Psoas muscle (tissue), 7 donors: ENCODE measurements at regions not wholly inside any gene's neighbourhood (a gene's known extent, or its start where the extent isn't known, plus 50 kb on each side); places are given as distances from the start of the nearest gene placed in this dataset.
A peak's percentile ranks its signal among the peaks of the same experiment; 100 is the strongest.

ENCODE experiments used
- ATAC-seq, 4 donors: fragments of 200-7000 bp; cut with Tn5 transposase; one replicate each; pipeline ENCODE4 v1.9.1; 2020; ENCODE audit warnings: moderate library complexity in 3 of 4, mild to moderate bottlenecking in 2 of 4
- DNase-seq, 2 donors: peaks; one replicate each; pipeline ENCODE4 v3.0.0-alpha.2; 2020
- H3K27ac ChIP-seq: fragments of 200-600 bp; one replicate; pipeline ENCODE4 v1.8.0; 2022
- H3K27me3 ChIP-seq, 3 donors: fragments of 200-600 bp in 1 of 3; one replicate each; pipeline versions ENCODE4 v1.6.1 to v1.8.0; 2013 to 2022; ENCODE audit warnings: low read length in 2 of 3, mild to moderate bottlenecking in 2 of 3, moderate library complexity in 1 of 3; ENCODE audit not compliant: insufficient read depth in 3 of 3
- H3K36me3 ChIP-seq, 2 donors: fragments of 200-600 bp in 1 of 2; one replicate each; pipeline versions ENCODE4 v1.6.1 to v1.8.0; 2013 to 2022; ENCODE audit warnings: low read depth in 1 of 2, mild to moderate bottlenecking in 1 of 2, moderate library complexity in 1 of 2; ENCODE audit not compliant: insufficient read depth in 1 of 2
- H3K4me1 ChIP-seq: fragments of 200-600 bp; one replicate; pipeline ENCODE4 v1.8.0; 2022
- H3K4me3 ChIP-seq: fragments of 200-600 bp; one replicate; pipeline ENCODE4 v1.8.0; 2022; ENCODE audit warnings: mild to moderate bottlenecking
- H3K9me3 ChIP-seq: fragments of 200-600 bp; one replicate; pipeline ENCODE4 v1.8.0; 2022
- CTCF ChIP-seq: fragments of 200-600 bp; IDR thresholded peaks from one replicate; pipeline ENCODE4 v1.8.0; 2022; ENCODE audit warnings: antibody characterized with exemption
- WGBS, 3 donors: extraction: QIAGEN DNeasy Blood & Tissue Kit; methylation state at CpG; one replicate each; pipeline versions ENCODE4 v1.1.6 to v1.1.7; 2013; 5-methylcytosine and 5-hydroxymethylcytosine counted together
- intact Hi-C, 2 donors: fragments of 100-400 bp; cut with DNase I; formaldehyde crosslinking; loops; one replicate each; pipeline versions ENCODE4 v1.11.0 to v1.14.2; 2022
- donor health status: healthy with polysubstance abuse.
- donor health status: DM: no; HTN: no; CAD: no; lungs with moderate emphysema.
- donor health status: Bipolar disorder and iron deficiency.
- donor health status: healthy.
- donor health status: DM: yes; HTN: yes; CAD: no.
- donor health status: DM: no; HTN: no; CAD: no.
- donor health status: DM: yes; HTN: yes; CAD: no.

- 83 to 86% (median 85%) methylated on average over 4 of the region's 4 CpGs for WGBS, 3 donors
- Histone ChIP-seq H3K27ac (no peak overlapping the region), H3K36me3 (no peaks in the 10 kb centered on the region), H3K27me3 (peaks cover 0 to 2% (median 0%) of the 10 kb centered on the region in 3 donors), H3K4me3 (no peak overlapping the region), H3K9me3 (no peaks in the 10 kb centered on the region), H3K4me1 (no peaks in the 10 kb centered on the region)
- ATAC-seq (no peak), DNase-seq (no peak)
- no peak for TF ChIP-seq CTCF
- intact Hi-C loops, result no loop called here
Observed at GRCh38 chr17:33939959-33940358, 315.1 kb upstream of the CCL2 start.

GRCh38 chr17:33940769-33941370, 314.2 kb upstream of the CCL2 start:
- Histone ChIP-seq H3K4me1 (no peaks in the 10 kb centered on the region), H3K4me3 (no peak overlapping the region), H3K36me3 (no peaks in the 10 kb centered on the region), H3K9me3 (no peaks in the 10 kb centered on the region), H3K27me3 (peaks cover 0 to 4% (median 2%) of the 10 kb centered on the region in 3 donors), H3K27ac (no peak overlapping the region)
- ATAC-seq (peak in 2 of 4 donors; percentile 27 to 36), DNase-seq (no peak)
- WGBS, 3 donors, result 32 to 33% (median 32%) methylated on average over 7 of the region's 7 CpGs
- intact Hi-C loops, result no loop called here
- TF ChIP-seq CTCF, result no peak

GRCh38 chr17:33941744-33942143, 313.3 kb upstream of the CCL2 start:
- H3K36me3 ChIP-seq, result no peaks in the 10 kb centered on the region
- H3K4me1 ChIP-seq, result no peaks in the 10 kb centered on the region
- no peak for TF ChIP-seq CTCF
- no peak overlapping the region for H3K27ac ChIP-seq
- peaks cover 0 to 4% (median 2%) of the 10 kb centered on the region in 3 donors for H3K27me3 ChIP-seq
- intact Hi-C loops, result no loop called here
- DNase-seq (no peak), ATAC-seq (no peak)
- no peak overlapping the region for H3K4me3 ChIP-seq
- no peaks in the 10 kb centered on the region for H3K9me3 ChIP-seq
- WGBS, 3 donors, result 45 to 77% (median 69%) methylated on average over 6 of the region's 6 CpGs

GRCh38 chr17:33942414-33942813, 312.7 kb upstream of the CCL2 start:
- no peak for TF ChIP-seq CTCF
- Histone ChIP-seq H3K4me3 (no peak overlapping the region), H3K36me3 (no peaks in the 10 kb centered on the region), H3K27me3 (peaks cover 0 to 4% (median 2%) of the 10 kb centered on the region in 3 donors), H3K27ac (no peak overlapping the region), H3K9me3 (no peaks in the 10 kb centered on the region), H3K4me1 (no peaks in the 10 kb centered on the region)
- ATAC-seq (no peak), DNase-seq (no peak)
- WGBS, 3 donors, result 64 to 74% (median 69%) methylated on average over 4 of the region's 4 CpGs
- intact Hi-C loops, result no loop called here

- no peak for DNase-seq
- no peak for ATAC-seq
- H3K4me1 ChIP-seq, result no peaks in the 10 kb centered on the region
- H3K27me3 ChIP-seq, result peaks cover 0 to 4% (median 2%) of the 10 kb centered on the region in 3 donors
- no peak for TF ChIP-seq CTCF
- 56 to 67% (median 67%) methylated on average over 4 of the region's 4 CpGs for WGBS, 3 donors
- H3K9me3 ChIP-seq, result no peaks in the 10 kb centered on the region
- intact Hi-C loops, result no loop called here
- H3K27ac ChIP-seq, result no peak overlapping the region
- H3K36me3 ChIP-seq, result no peaks in the 10 kb centered on the region
- H3K4me3 ChIP-seq, result no peak overlapping the region
Observed at GRCh38 chr17:33944412-33944811, 310.7 kb upstream of the CCL2 start.
